SK-N-SH treated with all-trans-retinoic acid at 6 μM for 48 hours (cell line): ENCODE measurements at regions not wholly inside any gene's neighbourhood (a gene's known extent, or its start where the extent isn't known, plus 50 kb on each side); places are given as distances from the start of the nearest gene placed in this dataset.

Experiments
- ARNTL ChIP-seq: fragments of 450-650 bp; formaldehyde crosslinking; IDR thresholded peaks from 2 replicates; pipeline ENCODE4 v1.5.0; 2020; ENCODE audit warnings: low read depth, mild to moderate bottlenecking, moderate library complexity, borderline replicate concordance
- ISL1 ChIP-seq: fragments of 250-450 bp; sonication (Bioruptor Pico); IDR thresholded peaks from 2 replicates; pipeline ENCODE4 v2.1.2; 2022; ENCODE audit warnings: mild to moderate bottlenecking, moderate library complexity
- PPARA ChIP-seq: fragments of 250-450 bp; sonication (Bioruptor Pico); IDR thresholded peaks from 2 replicates; pipeline ENCODE4 v1.5.0; 2020; ENCODE audit warnings: mild to moderate bottlenecking, borderline replicate concordance
- RARB ChIP-seq: fragments of 250-450 bp; sonication (Bioruptor Pico); IDR thresholded peaks from 2 replicates; pipeline ENCODE4 v1.8.0; 2021; ENCODE audit warnings: mild to moderate bottlenecking, moderate library complexity
- SNAI2 ChIP-seq: fragments of 250-450 bp; sonication (Bioruptor Pico); IDR thresholded peaks from 2 replicates; pipeline ENCODE4 v1.5.0; 2020; ENCODE audit warnings: mild to moderate bottlenecking, moderate library complexity
- TCF4 ChIP-seq: fragments of 250-450 bp; sonication (Bioruptor Pico); IDR thresholded peaks from 2 replicates; pipeline ENCODE4 v1.8.0; 2021; ENCODE audit warnings: mild to moderate bottlenecking, moderate library complexity, borderline replicate concordance
- ZNF565 ChIP-seq: fragments of 450-650 bp; formaldehyde crosslinking; conservative IDR thresholded peaks from 2 replicates; pipeline ENCODE4 v1.5.0; 2020; ENCODE audit warnings: low read depth, mild to moderate bottlenecking, moderate library complexity
- TF ChIP-seq, protein P1 (sequence below): fragments of 250-450 bp; sonication (Bioruptor Pico); IDR thresholded peaks from 2 replicates; pipeline ENCODE4 v1.8.0; 2020; ENCODE audit warnings: mild to moderate bottlenecking, moderate library complexity, borderline replicate concordance
- TF ChIP-seq, protein P2 (sequence below): fragments of 250-450 bp; sonication (Bioruptor Pico); IDR thresholded peaks from 2 replicates; pipeline ENCODE4 v1.5.1; 2020; ENCODE audit warnings: low read depth, mild to moderate bottlenecking, moderate library complexity

DNA sequence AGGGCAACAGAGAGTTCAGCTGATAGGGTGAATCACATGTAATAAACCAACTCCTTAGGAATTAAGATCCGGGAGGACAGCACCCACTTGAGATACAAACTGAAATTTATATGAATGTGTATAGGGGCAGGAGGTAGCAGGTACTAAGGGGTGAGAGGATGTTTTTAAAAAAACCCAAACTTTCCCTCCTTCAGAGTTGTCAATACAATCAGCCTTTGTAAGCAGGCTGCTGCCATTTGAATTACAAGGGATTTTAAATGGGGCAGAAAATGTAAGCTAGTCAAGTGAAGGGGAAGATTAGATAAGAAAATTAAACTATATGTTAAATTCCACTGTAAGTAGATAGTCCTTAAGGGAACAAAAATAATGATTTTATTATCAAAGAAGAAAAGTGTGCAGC is 1239.7 kb upstream of the CELF4 start:
- TF ChIP-seq, protein P1, sequence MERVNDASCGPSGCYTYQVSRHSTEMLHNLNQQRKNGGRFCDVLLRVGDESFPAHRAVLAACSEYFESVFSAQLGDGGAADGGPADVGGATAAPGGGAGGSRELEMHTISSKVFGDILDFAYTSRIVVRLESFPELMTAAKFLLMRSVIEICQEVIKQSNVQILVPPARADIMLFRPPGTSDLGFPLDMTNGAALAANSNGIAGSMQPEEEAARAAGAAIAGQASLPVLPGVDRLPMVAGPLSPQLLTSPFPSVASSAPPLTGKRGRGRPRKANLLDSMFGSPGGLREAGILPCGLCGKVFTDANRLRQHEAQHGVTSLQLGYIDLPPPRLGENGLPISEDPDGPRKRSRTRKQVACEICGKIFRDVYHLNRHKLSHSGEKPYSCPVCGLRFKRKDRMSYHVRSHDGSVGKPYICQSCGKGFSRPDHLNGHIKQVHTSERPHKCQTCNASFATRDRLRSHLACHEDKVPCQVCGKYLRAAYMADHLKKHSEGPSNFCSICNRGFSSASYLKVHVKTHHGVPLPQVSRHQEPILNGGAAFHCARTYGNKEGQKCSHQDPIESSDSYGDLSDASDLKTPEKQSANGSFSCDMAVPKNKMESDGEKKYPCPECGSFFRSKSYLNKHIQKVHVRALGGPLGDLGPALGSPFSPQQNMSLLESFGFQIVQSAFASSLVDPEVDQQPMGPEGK = no peak
- no peak for TF ChIP-seq PPARA
- TF ChIP-seq ARNTL (CRISPR knock-in tag) = no peak
- no peak for TF ChIP-seq TCF4
- no peak for TF ChIP-seq RARB (CRISPR knock-in tag)
- TF ChIP-seq, protein P2, sequence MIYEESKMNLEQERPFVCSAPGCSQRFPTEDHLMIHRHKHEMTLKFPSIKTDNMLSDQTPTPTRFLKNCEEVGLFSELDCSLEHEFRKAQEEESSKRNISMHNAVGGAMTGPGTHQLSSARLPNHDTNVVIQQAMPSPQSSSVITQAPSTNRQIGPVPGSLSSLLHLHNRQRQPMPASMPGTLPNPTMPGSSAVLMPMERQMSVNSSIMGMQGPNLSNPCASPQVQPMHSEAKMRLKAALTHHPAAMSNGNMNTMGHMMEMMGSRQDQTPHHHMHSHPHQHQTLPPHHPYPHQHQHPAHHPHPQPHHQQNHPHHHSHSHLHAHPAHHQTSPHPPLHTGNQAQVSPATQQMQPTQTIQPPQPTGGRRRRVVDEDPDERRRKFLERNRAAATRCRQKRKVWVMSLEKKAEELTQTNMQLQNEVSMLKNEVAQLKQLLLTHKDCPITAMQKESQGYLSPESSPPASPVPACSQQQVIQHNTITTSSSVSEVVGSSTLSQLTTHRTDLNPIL (CRISPR knock-in tag) = no peak
- TF ChIP-seq SNAI2 (CRISPR knock-in tag) = no peak
- TF ChIP-seq ZNF565 (CRISPR knock-in tag) = no peak
- no peak for TF ChIP-seq ISL1 (CRISPR knock-in tag)
